H1 (cell line): ENCODE measurements at regions not wholly inside any gene's neighbourhood (a gene's known extent, or its start where the extent isn't known, plus 50 kb on each side); places are given as distances from the start of the nearest gene placed in this dataset.

Experiments
- RFX5 ChIP-seq: IDR thresholded peaks from 2 replicates; pipeline ENCODE4 v1.6.1; 2011; ENCODE audit warnings: low read depth, low read length, improper control_type of control experiment, borderline replicate concordance
- TEAD4 ChIP-seq: IDR thresholded peaks from 2 replicates; pipeline ENCODE4 v1.6.1; 2012; ENCODE audit warnings: low read depth, low read length, inconsistent platforms, mixed read lengths
- YY1 ChIP-seq: IDR thresholded peaks from 2 replicates; pipeline ENCODE4 v1.6.1; 2011; ENCODE audit warnings: low read depth, mild to moderate bottlenecking, low read length
- TF ChIP-seq, protein P1 (sequence below): IDR thresholded peaks from 2 replicates; pipeline ENCODE4 v1.6.1; 2011; ENCODE audit warnings: low read length, improper control_type of control experiment

DNA sequence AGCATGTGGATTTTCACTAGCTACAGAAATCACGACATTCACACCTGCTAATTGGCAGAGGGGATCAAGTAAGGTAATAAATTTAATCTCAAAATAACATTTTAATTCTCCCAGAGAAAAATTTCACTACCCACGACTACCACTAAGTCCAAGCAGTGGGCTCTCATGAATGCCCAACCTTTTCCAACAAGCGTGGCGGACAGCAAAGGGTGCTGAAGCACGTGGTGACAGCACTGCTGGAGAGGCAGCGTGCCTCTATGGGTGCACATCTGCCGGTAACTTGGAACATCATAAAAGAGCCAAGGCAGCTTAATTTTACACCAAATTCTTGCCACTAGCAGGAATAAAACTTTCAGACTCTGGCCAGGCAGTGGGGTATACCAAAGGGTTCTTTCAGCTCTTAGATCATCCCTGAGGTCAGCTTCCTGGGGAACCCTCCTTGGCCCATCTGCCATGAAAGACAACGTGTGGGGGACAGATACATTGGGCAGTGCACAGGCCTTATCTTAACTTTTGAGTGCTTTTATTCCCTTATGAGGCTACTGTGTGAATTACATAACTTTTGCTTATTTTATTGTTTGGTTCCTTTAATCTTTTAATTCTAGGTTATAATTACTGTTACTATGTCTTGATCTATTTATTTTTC, 206.7 kb upstream of the KCTD7 start:
- TF ChIP-seq RFX5 (no peak), TEAD4 (no peak), YY1 (no peak)
- TF ChIP-seq, protein P1, sequence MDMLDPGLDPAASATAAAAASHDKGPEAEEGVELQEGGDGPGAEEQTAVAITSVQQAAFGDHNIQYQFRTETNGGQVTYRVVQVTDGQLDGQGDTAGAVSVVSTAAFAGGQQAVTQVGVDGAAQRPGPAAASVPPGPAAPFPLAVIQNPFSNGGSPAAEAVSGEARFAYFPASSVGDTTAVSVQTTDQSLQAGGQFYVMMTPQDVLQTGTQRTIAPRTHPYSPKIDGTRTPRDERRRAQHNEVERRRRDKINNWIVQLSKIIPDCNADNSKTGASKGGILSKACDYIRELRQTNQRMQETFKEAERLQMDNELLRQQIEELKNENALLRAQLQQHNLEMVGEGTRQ: no peak
